Upper lobe of right lung (tissue), 1 donor: ENCODE measurements at regions not wholly inside any gene's neighbourhood (a gene's known extent, or its start where the extent isn't known, plus 50 kb on each side); places are given as distances from the start of the nearest gene placed in this dataset.
A peak's percentile ranks its signal among the peaks of the same experiment; 100 is the strongest.

Source experiments
- ATAC-seq: fragments of 200-7000 bp; cut with Tn5 transposase; one replicate; pipeline ENCODE4 v1.9.1; 2020; ENCODE audit warnings: mild to moderate bottlenecking, moderate library complexity
- DNase-seq: peaks from one replicate; pipeline ENCODE4 v3.0.0-alpha.2; 2020
- H3K27ac ChIP-seq: fragments of 200-600 bp; one replicate; pipeline ENCODE4 v1.8.0; 2022
- H3K27me3 ChIP-seq: fragments of 200-600 bp; one replicate; pipeline ENCODE4 v1.8.0; 2022; ENCODE audit warnings: mild to moderate bottlenecking
- H3K36me3 ChIP-seq: fragments of 200-600 bp; one replicate; pipeline ENCODE4 v1.8.0; 2022
- H3K4me1 ChIP-seq: fragments of 200-600 bp; one replicate; pipeline ENCODE4 v1.8.0; 2022
- H3K4me3 ChIP-seq: fragments of 200-600 bp; one replicate; pipeline ENCODE4 v1.8.0; 2022; ENCODE audit warnings: mild to moderate bottlenecking
- H3K9me3 ChIP-seq: fragments of 200-600 bp; one replicate; pipeline ENCODE4 v1.8.0; 2022
- CTCF ChIP-seq: fragments of 200-600 bp; IDR thresholded peaks from one replicate; pipeline ENCODE4 v1.8.0; 2022; ENCODE audit warnings: antibody characterized with exemption
- intact Hi-C: fragments of 100-400 bp; cut with DNase I; formaldehyde crosslinking; loops from one replicate; pipeline ENCODE4 v1.11.0; 2022
- donor health status: DM: no; HTN: yes; CAD: no; lungs with severe emphysema.

GRCh38 chr15:62392376-62392775 lies 227.3 kb upstream of the C2CD4B start:
- Histone ChIP-seq H3K27ac (no peak overlapping the region), H3K36me3 (no peaks in the 10 kb centered on the region), H3K27me3 (no peaks in the 10 kb centered on the region), H3K4me3 (peak overlapping the region; percentile 98), H3K9me3 (no peaks in the 10 kb centered on the region), H3K4me1 (peaks cover 17% of the 10 kb centered on the region)
- no peak for ATAC-seq
- intact Hi-C loops: no loop called here
- DNase-seq: no peak
- TF ChIP-seq CTCF: no peak

GRCh38 chr15:62393196-62393595 lies 228.1 kb upstream of the C2CD4B start:
- intact Hi-C loops: no loop called here
- no peak for TF ChIP-seq CTCF
- Histone ChIP-seq H3K9me3 (no peaks in the 10 kb centered on the region), H3K27ac (no peak overlapping the region), H3K27me3 (no peaks in the 10 kb centered on the region), H3K4me1 (peaks cover 17% of the 10 kb centered on the region), H3K36me3 (no peaks in the 10 kb centered on the region), H3K4me3 (no peak overlapping the region)
- ATAC-seq (no peak), DNase-seq (no peak)

DNA sequence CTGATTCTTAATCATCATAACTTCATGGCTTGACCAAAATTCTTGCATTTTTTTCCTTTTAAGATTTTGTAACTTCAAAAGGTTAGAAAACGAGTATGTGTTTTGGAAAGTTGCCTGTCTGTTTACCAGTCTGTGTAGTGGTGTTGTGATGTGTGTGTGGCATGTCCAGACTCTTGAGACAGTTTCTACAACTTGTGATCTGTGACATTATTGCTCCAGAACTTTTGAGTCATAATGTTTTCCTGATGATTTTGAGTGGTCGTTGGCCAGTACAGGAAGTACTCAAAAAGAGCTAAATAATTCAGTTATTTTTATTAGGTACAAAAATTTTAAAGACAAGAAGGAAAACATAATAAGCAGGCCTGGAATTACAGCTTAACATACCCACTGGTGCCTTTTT lies 229.0 kb upstream of the C2CD4B start:
- intact Hi-C loops: no loop called here
- H3K27ac ChIP-seq: no peak overlapping the region
- ATAC-seq: no peak

GRCh38 chr15:62400778-62401177 lies 235.7 kb upstream of the C2CD4B start:
- DNase-seq (no peak), ATAC-seq (no peak)
- Histone ChIP-seq H3K9me3 (no peaks in the 10 kb centered on the region), H3K4me3 (no peak overlapping the region), H3K27ac (no peak overlapping the region), H3K36me3 (no peaks in the 10 kb centered on the region), H3K27me3 (no peaks in the 10 kb centered on the region), H3K4me1 (no peaks in the 10 kb centered on the region)
- intact Hi-C loops: no loop called here
- no peak for TF ChIP-seq CTCF

More for the DNA sequence above, 229.0 kb upstream of the C2CD4B start:
- Histone ChIP-seq H3K4me3 (no peak overlapping the region), H3K27me3 (no peaks in the 10 kb centered on the region), H3K9me3 (no peaks in the 10 kb centered on the region), H3K36me3 (no peaks in the 10 kb centered on the region), H3K4me1 (peaks cover 17% of the 10 kb centered on the region)
- no peak for TF ChIP-seq CTCF
- DNase-seq: no peak

DNA sequence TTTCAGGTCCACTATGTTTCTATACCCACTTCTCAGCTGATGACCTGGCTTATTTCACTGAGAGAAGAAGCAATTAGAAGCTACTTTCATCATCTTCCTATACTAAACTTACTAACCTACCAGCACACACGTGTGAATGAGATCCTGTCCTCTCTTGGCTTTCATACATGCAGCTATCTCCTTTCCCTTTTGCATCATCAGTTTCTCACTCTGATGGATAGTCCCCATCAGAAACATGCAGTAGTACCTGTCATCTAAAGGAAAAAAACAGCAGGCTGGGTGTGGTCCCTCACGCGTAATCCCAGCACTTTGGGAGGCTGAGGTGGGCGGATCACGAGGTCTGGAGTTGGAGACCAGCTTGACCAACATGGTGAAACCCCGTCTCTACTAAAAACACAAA lies 237.6 kb upstream of the C2CD4B start:
- no peak for DNase-seq
- Histone ChIP-seq H3K27me3 (no peaks in the 10 kb centered on the region), H3K27ac (no peak overlapping the region), H3K36me3 (no peaks in the 10 kb centered on the region), H3K4me3 (no peak overlapping the region), H3K4me1 (no peaks in the 10 kb centered on the region), H3K9me3 (no peaks in the 10 kb centered on the region)
- no peak for ATAC-seq
- no peak for TF ChIP-seq CTCF
- intact Hi-C loops: no loop called here

DNA sequence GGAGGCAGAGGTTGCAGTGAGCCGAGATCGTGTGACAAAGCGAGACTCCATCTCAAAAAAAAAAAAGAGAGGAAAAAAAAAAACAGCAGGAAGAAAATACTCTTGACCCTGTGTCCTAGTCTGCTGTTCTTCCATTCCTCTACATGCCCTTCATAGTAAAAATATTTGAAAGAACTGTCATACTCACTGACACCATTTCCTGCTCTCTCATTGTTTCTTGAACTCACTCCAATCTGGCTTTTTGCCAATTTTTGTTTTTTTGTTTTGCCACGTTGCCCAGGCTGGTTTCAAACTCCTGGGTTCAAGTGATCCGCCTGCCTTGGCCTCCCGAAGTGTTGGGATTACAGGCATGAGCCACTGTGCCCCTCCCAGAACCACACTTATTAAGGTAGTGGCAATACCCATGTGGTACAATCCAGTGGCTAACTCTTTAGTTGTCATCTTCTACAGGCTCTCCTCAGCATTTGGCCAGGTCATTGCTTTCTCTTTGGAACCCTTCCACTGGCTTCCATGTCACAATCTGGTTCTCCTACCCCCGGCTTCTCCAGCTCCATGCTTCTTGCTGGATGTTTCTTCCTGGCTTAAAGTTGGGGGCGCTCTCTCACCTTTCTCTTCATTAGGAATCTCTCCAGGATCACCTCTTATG lies 238.2 kb upstream of the C2CD4B start:
- Histone ChIP-seq H3K4me1 (no peaks in the 10 kb centered on the region), H3K4me3 (no peak overlapping the region), H3K36me3 (no peaks in the 10 kb centered on the region), H3K27ac (no peak overlapping the region), H3K9me3 (no peaks in the 10 kb centered on the region), H3K27me3 (no peaks in the 10 kb centered on the region)
- DNase-seq: no peak
- intact Hi-C loops: no loop called here
- TF ChIP-seq CTCF: no peak
- no peak for ATAC-seq
